Stimulated activated naive CD8-positive, alpha-beta T cell treated with anti-CD3 and anti-CD28 coated beads, Interleukin-15, amount 100 ng/mL, for 72 hours (primary cell): ENCODE measurements at regions not wholly inside any gene's neighbourhood (a gene's known extent, or its start where the extent isn't known, plus 50 kb on each side); places are given as distances from the start of the nearest gene placed in this dataset.
"Not testable (repeated sequence)": the region's sequence is repeated elsewhere in the genome, so short reads cannot be mapped to it uniquely, and the experiment has no call there.

Experiments
- ATAC-seq: fragments of 150-1000 bp; cut with Tn5 transposase; 2 replicates; pipeline ENCODE4 v1.10.0; 2021; ENCODE audit warnings: mild to moderate bottlenecking, moderate library complexity
- DNase-seq, 2 donors: peaks; one replicate each; pipeline ENCODE4 v3.0.0; 2021 to 2022
- H3K27ac Mint-ChIP-seq, 2 donors: one replicate each; pipeline ENCODE4 v1.8.0; 2022; ENCODE audit warnings: mild to moderate bottlenecking in 2 of 2, mixed read lengths in 2 of 2, moderate library complexity in 2 of 2
- H3K27me3 Mint-ChIP-seq: one replicate; pipeline ENCODE4 v1.8.0; 2022; ENCODE audit warnings: mixed read lengths
- H3K4me1 Mint-ChIP-seq: one replicate; pipeline ENCODE4 v1.8.0; 2022; ENCODE audit warnings: mild to moderate bottlenecking, mixed read lengths
- H3K4me3 Mint-ChIP-seq, 2 donors: one replicate each; pipeline ENCODE4 v1.8.0; 2022; ENCODE audit warnings: mild to moderate bottlenecking in 2 of 2, mixed read lengths in 2 of 2, moderate library complexity in 1 of 2
- H3K9me3 Mint-ChIP-seq, 2 donors: one replicate each; pipeline ENCODE4 v1.8.0; 2022; ENCODE audit warnings: mixed read lengths in 2 of 2

DNA sequence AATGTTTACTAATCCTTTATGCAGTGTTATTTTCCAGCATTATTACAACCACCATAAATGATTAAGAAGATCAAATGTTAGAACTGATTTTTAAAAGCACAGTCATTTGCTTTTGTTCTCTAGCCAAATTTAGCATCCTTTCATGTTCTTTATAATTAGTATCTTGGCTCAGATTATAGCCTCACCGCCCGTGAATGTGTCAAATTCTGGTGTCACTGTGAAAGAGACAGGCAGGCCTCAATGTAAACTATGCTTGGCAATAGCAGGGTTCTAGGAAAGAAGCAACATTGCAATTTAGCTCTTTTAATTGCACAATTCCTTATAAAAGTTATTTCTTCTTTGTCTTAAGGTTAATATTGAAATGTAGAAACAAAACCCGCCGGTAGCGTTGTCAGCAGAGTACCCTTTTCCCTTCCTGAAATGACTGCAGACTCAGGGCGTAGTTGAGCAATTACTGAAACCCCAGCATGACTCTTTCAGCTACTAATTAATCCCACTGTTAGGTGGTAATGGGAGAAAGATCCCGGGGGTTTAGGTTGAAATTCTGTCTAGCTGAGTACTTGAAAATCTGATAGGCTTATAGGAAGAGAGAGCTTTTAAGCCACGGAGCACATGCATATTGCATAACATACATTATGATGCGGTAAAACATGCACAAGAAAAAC lies 1600.5 kb upstream of the SEL1L start:
- Mint-ChIP-seq H3K4me1 (no peaks in the 10 kb centered on the region), H3K27ac (no peak overlapping the region)
- no peak for ATAC-seq

DNA sequence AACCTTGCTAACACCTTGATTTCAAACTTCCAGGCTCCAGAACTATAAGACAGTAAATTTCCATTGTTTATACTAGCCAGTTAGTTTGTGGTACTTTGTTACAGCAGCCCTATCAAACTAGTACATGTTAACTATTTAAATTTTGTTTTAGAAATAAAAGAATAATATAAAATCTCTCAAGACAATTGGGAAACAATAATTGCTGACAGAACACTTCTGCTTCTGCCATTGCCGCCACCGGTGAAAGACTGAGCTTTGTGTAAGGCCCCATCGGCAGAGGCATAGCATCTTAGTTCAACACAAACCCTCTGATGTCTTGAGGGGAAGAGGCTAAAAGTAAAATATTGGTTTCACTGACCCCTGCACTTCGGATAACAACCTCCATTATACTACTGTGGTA lies 1607.1 kb upstream of the SEL1L start:
- ATAC-seq (no peak), DNase-seq (no peak)
- H3K9me3 Mint-ChIP-seq: peaks cover 6 to 16% of the 10 kb centered on the region in 2 donors
- no peak overlapping the region for H3K27ac Mint-ChIP-seq
- H3K27me3 Mint-ChIP-seq: no peaks in the 10 kb centered on the region
- H3K4me3 Mint-ChIP-seq: no peak overlapping the region
- no peaks in the 10 kb centered on the region for H3K4me1 Mint-ChIP-seq

More for the DNA sequence above, 1600.5 kb upstream of the SEL1L start:
- no peaks in the 10 kb centered on the region for H3K27me3 Mint-ChIP-seq
- no peak for DNase-seq
- H3K9me3 Mint-ChIP-seq: peaks cover 6 to 9% of the 10 kb centered on the region in 2 donors
- H3K4me3 Mint-ChIP-seq: no peak overlapping the region

DNA sequence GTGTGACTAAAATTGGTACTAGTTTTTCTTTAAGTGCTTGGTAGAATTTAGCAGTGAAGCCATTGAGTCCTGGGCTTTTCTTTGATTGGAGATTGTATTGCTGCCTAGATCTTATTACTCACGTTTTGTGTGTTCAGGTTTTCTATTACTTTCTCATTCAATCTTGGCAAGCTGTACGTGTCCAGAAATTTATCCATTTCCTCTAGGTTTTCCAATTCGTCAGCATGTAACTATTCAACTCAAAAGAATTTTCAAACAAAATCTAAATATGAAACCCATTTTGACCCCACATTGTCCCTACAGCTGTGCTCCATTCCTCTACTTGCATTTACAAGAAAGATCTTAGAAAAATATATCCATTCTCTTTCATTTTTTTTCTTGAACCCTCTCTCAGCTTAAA lies 1613.4 kb upstream of the SEL1L start:
- no peak overlapping the region for H3K27ac Mint-ChIP-seq
- no peaks in the 10 kb centered on the region for H3K27me3 Mint-ChIP-seq
- DNase-seq (no peak), ATAC-seq (no peak)
- H3K4me1 Mint-ChIP-seq: no peaks in the 10 kb centered on the region
- H3K4me3 Mint-ChIP-seq: no peak overlapping the region
- peaks cover 21 to 22% of the 10 kb centered on the region in 2 donors for H3K9me3 Mint-ChIP-seq

DNA sequence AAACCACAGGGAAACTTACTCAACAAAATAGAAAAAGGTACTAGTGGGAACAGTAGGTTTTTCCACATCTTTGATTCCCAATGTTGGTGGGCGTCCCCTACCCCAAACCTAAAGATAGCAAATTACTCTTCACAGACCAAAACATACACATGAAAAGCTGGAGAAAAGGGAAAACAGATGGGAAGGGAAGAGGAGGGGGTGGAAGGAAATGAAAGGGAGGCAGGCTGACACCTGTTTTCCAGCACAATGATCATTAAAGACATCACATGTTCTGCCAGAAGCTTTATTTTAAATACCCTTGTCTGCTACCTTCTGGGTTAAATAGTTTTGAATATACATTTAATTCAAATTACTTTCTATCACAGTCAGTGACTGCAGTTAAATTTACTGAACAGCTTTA lies 1617.9 kb upstream of the SEL1L start:
- ATAC-seq: no peak
- DNase-seq: no peak
- Mint-ChIP-seq H3K27me3 (no peaks in the 10 kb centered on the region), H3K4me1 (no peaks in the 10 kb centered on the region), H3K4me3 (no peak overlapping the region), H3K27ac (no peak overlapping the region), H3K9me3 (peaks cover 10 to 22% of the 10 kb centered on the region in 2 donors)

DNA sequence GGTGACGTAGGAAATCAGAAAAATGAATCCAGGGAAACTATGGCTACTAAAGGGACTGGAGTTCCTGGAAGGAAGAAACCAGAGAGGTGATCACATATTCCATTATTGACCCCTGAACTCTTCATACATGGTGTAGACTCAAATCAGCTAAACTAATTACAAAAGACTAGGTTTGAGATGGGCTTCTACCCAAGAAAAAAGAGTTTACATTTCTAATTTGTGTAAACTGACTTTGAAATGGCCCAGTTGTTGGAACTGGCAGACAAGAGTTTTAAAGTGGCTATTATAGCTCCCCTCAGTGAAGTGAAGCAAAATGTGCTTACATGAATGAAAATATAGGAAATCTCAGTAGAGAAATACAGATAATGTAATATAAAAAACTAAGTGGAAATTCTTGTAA lies 1619.4 kb upstream of the SEL1L start:
- Mint-ChIP-seq H3K4me1 (no peaks in the 10 kb centered on the region), H3K9me3 (peaks cover 10 to 17% of the 10 kb centered on the region in 2 donors), H3K27me3 (no peaks in the 10 kb centered on the region), H3K4me3 (no peak overlapping the region), H3K27ac (no peak overlapping the region)
- DNase-seq (no peak), ATAC-seq (no peak)

DNA sequence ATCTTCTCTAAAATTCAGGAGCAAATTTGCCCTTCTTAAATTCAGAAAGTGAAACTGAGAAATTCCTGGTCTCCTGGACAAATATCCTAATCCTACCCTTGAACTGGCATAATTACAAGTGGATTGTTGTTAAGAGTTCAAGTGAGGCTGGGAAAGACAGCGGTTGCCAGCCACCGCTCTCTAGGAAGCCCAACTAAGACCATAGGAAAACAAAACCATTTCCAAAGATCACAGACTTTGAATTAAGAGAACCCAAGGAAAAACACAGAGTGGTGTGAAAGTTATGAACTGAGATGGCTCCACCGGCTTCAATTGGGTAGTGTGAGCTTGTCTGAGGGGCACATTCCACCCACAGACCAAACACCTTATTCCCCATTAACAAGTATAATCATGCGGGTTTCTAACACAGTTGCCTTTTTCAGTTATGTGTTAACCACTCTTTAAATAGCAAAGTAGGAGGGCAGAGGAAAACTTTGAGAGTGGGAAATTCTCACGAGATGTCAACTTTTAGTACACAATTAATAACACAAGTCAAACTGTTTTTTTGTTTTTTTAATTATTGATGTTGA lies 1628.8 kb upstream of the SEL1L start:
- Mint-ChIP-seq H3K4me1 (no peaks in the 10 kb centered on the region), H3K4me3 (no peak overlapping the region), H3K27me3 (no peaks in the 10 kb centered on the region), H3K27ac (no peak overlapping the region), H3K9me3 (peaks cover 11 to 15% of the 10 kb centered on the region in 2 donors)
- ATAC-seq (no peak), DNase-seq (no peak)

DNA sequence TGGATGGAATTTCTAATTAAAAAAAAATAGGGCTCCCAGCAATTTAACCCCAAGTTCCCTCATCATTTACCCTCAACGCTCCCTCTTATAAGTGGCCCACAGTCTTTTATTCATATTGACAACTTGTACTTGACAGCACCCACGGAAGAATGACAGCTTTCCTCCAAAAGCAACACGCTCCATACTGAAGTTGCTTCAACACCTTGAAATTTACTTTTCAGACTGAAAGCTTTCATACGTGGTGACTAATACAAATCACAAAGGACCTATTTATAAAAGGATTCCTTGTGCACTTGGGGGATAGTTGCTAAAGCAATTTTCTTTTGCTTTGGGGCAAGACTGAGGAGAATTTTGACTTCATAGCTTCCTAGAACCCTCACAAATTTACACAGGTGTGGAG lies 1629.4 kb upstream of the SEL1L start:
- Mint-ChIP-seq H3K9me3 (peaks cover 11 to 20% of the 10 kb centered on the region in 2 donors), H3K4me3 (no peak overlapping the region), H3K4me1 (no peaks in the 10 kb centered on the region), H3K27ac (no peak overlapping the region), H3K27me3 (no peaks in the 10 kb centered on the region)
- no peak for DNase-seq
- ATAC-seq: no peak

DNA sequence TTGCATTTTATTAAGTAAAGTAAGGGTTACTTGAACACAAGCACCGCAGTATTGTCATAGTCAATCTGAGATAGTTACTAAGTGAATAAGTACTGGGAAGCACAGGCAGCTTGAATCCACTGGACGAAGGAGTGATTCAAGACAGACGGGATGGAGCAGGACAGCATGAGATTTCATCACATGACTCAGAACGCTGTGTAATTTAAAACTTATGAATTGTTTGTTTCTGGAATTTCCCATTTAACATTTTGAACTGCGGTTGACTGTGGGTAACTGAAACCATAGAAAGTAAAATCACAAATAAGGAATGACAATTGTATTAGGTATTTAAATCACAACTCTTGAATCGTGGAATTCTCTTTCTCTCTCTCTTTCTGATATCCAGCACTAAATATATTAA lies 1630.4 kb upstream of the SEL1L start:
- no peak overlapping the region for H3K4me3 Mint-ChIP-seq
- H3K9me3 Mint-ChIP-seq: peaks cover 11 to 20% of the 10 kb centered on the region in 2 donors
- ATAC-seq (no peak), DNase-seq (no peak)
- no peaks in the 10 kb centered on the region for H3K4me1 Mint-ChIP-seq
- no peaks in the 10 kb centered on the region for H3K27me3 Mint-ChIP-seq
- no peak overlapping the region for H3K27ac Mint-ChIP-seq

DNA sequence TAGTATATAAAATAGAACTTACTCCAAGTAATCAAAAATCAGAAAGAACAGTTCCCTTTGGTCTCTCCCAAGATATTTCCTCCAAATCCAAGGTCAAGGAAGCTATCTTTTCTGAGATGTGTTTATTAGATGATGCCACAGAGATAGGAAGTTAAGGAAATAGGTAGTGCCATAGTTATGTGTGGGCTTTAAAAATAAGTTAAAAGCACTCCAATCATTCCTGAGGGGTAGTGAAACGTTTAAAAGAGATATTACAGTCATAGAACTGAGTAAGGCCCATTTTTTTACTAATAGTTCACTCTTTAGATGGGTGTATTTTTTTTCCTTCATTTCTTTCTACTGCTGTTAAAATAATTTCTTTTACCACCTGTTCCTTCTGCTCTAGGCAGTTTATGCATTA lies 1630.9 kb upstream of the SEL1L start:
- H3K4me1 Mint-ChIP-seq: no peaks in the 10 kb centered on the region
- peaks cover 11 to 20% of the 10 kb centered on the region in 2 donors for H3K9me3 Mint-ChIP-seq
- ATAC-seq (no peak), DNase-seq (no peak)
- H3K27ac Mint-ChIP-seq: no peak overlapping the region
- H3K4me3 Mint-ChIP-seq: no peak overlapping the region
- H3K27me3 Mint-ChIP-seq: no peaks in the 10 kb centered on the region

DNA sequence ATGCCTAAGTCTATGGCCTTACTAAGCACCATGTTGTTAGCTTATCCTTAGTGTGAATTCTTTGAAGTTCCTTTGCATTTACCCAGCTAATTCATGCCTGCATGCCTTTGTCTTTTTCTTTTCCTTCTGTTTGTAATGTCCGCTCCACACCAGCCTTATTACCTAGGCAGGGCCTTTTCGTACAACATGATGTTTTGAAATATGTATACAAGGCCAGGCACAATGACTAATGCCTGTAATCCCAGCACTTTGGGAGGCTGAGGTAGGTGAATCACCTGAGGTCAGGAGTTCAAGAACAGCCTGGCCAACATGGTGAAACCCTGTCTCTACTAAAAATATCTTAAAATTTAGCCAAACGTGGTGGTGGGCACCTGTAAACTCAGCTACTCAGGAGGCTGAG lies 1636.5 kb upstream of the SEL1L start:
- no peaks in the 10 kb centered on the region for H3K27me3 Mint-ChIP-seq
- ATAC-seq (no peak), DNase-seq (no peak)
- no peak overlapping the region for H3K27ac Mint-ChIP-seq
- no peaks in the 10 kb centered on the region for H3K4me1 Mint-ChIP-seq
- peaks cover 12 to 31% of the 10 kb centered on the region in 2 donors for H3K9me3 Mint-ChIP-seq
- no peak overlapping the region for H3K4me3 Mint-ChIP-seq

DNA sequence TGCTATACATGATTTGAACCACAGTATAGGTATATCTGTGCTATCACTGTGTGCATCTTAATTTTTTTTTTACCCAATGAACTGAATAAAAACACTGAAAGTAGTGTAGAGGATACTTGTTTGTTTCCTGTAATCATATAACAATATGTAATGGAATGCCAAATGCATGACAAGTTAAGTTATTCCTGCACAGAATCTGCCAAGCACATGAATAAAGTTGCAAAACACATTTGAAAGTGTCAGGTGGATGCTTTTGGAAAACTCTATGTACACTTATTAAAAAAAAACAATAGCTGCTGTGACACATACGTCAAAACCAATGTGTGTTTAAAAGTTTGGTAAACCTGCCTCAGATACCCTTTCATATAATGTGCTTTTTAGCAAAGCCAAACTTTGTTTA lies 1638.1 kb upstream of the SEL1L start:
- no peak overlapping the region for H3K4me3 Mint-ChIP-seq
- ATAC-seq (no peak), DNase-seq (no peak)
- H3K4me1 Mint-ChIP-seq: no peaks in the 10 kb centered on the region
- peaks cover 9 to 28% of the 10 kb centered on the region in 2 donors for H3K9me3 Mint-ChIP-seq
- H3K27ac Mint-ChIP-seq: no peak overlapping the region
- no peaks in the 10 kb centered on the region for H3K27me3 Mint-ChIP-seq

DNA sequence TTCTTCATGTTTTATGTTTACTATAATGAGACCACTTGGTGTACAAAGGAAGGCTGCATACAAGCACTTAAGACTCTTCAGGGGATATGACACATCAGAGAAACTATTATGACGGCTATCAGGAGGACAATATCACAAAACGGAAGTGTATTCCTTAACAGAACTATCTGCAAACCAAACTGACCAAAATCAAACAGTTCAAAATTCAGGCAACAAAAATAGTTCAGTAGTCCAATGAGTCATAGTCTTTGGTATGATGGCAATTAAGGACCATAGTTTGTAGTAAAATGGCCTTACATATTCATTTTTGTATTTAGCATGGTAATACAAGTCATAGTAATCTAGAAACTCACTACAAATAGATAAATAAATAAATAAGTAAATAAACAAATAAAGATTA lies 1638.7 kb upstream of the SEL1L start:
- Mint-ChIP-seq H3K4me1 (no peaks in the 10 kb centered on the region), H3K27ac (no peak overlapping the region), H3K4me3 (no peak overlapping the region), H3K9me3 (peaks cover 5 to 22% of the 10 kb centered on the region in 2 donors), H3K27me3 (no peaks in the 10 kb centered on the region)
- ATAC-seq: no peak
- no peak for DNase-seq

DNA sequence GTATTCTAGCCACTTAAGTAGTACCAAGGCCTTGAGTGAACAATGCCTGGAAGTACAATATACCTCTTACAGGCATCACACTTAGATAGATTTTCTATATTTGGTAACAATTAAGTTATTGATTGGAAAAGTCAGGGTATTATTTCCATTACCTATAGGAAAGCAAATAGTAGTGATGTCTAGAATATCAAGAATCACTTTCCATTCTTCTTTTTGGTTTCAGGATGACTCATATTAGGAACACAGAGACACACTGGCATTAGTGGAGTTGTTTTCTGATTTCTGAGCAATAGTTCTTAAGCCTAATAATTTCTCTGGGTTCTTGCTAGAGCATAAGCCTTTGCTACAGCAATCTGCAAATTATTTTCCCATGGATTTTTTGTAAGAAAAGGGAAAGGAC lies 1640.0 kb upstream of the SEL1L start:
- Mint-ChIP-seq H3K9me3 (peaks cover 5 to 17% of the 10 kb centered on the region in 2 donors), H3K4me1 (no peaks in the 10 kb centered on the region), H3K4me3 (no peak overlapping the region), H3K27ac (no peak overlapping the region), H3K27me3 (no peaks in the 10 kb centered on the region)
- DNase-seq: no peak
- no peak for ATAC-seq

DNA sequence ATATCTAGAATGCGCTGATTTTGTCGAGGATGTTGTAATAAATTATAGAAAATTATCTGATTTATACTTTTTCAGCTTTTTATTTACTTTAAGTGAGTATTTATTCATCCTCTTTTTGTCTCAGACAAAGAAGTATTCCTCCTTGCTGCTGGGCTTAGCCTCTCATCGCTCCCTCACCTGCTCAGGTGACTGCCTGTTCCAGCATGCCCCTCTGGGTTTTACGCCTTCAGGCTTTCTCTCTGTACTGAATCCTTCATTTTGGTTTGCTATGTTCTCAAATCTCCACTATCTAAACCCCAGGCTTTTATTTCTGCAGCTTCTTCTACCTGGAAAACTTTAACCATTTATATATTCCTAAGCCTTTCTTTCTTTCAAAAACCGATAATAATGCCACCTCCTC lies 1650.9 kb upstream of the SEL1L start:
- peaks cover 16 to 18% of the 10 kb centered on the region in 2 donors for H3K9me3 Mint-ChIP-seq
- no peak for ATAC-seq

DNA sequence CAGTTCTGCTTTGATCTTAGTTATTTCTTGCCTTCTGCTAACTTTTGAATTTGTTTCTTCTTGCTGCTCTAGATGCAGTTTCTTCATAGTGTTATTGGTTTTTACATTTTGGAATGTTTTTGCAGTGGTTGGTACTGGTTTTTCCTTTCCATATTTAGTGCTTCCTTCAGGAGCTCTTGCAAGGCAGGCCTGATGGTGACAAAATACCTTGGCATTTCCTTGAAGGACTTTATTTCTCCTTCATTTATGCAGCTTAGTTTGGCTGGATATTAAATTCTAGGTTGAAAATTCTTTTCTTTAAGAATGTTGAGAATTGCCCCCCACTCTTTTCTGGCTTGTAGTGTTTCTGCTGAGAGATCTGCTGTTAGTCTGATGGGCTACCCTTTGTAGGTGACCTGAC lies 1654.7 kb upstream of the SEL1L start:
- H3K4me1 Mint-ChIP-seq, H3K27me3 Mint-ChIP-seq, H3K27ac Mint-ChIP-seq, ATAC-seq, DNase-seq, H3K4me3 Mint-ChIP-seq: not testable (repeated sequence)
- H3K9me3 Mint-ChIP-seq: peaks cover 13 to 25% of the 10 kb centered on the region in 2 donors

More for the DNA sequence above, 1650.9 kb upstream of the SEL1L start:
- DNase-seq: no peak
- no peaks in the 10 kb centered on the region for H3K4me1 Mint-ChIP-seq
- H3K27me3 Mint-ChIP-seq: no peaks in the 10 kb centered on the region
- no peak overlapping the region for H3K4me3 Mint-ChIP-seq
- no peak overlapping the region for H3K27ac Mint-ChIP-seq

DNA sequence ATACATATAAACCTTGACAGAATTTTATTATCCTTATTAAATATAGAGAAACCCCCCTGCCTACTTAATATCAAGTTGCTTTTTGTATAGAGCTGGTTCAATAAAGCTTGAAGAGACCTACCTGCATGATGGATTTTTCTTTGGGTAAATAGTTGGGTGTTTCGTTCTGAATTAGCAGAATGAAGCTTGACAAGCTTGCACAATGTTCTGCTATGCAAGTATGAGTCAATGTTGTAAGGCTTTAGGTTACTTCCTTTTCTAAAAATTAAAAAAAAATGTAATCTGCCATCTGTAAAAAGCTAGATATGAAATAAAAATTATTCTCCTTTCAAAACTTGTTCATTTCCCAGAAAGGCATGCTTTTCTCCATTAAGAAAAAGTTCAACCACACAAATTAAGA lies 1662.6 kb upstream of the SEL1L start:
- H3K4me3 Mint-ChIP-seq: no peak overlapping the region
- DNase-seq (no peak), ATAC-seq (no peak)
- H3K27ac Mint-ChIP-seq: no peak overlapping the region
- no peaks in the 10 kb centered on the region for H3K27me3 Mint-ChIP-seq
- peaks cover 5 to 14% of the 10 kb centered on the region in 2 donors for H3K9me3 Mint-ChIP-seq
- H3K4me1 Mint-ChIP-seq: no peaks in the 10 kb centered on the region

DNA sequence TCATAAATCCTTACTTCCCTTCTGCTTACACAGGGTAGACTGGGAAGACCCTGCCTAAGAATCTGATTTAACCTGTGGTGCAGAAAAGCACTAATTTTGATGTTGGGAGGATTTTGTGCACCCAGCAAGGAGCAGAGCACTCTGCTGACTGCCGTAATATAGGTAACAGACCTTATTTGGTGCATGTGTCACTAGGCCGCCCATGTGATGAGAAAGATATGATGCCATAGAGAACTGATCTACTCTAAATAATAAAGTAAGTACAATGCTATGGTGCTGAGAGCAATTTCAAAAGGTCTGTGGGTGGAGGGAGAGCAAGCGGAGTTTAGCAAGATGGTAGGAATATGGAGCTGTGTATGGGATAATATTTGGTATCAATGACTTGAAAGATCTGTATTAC lies 1663.6 kb upstream of the SEL1L start:
- no peaks in the 10 kb centered on the region for H3K27me3 Mint-ChIP-seq
- H3K27ac Mint-ChIP-seq: no peak overlapping the region
- H3K4me3 Mint-ChIP-seq: no peak overlapping the region
- no peak for DNase-seq
- no peak for ATAC-seq
- H3K9me3 Mint-ChIP-seq: peaks cover under 1 to 14% of the 10 kb centered on the region in 2 donors
- no peaks in the 10 kb centered on the region for H3K4me1 Mint-ChIP-seq
